Loucy (cell line): ENCODE measurements at regions not wholly inside any gene's neighbourhood (a gene's known extent, or its start where the extent isn't known, plus 50 kb on each side); places are given as distances from the start of the nearest gene placed in this dataset.

ENCODE experiments used
- EZH2phosphoT487 ChIP-seq: fragments of 200-600 bp; IDR thresholded peaks from 2 replicates; pipeline ENCODE4 v1.6.1; 2018; ENCODE audit warnings: antibody characterized with exemption, mild to moderate bottlenecking, moderate library complexity, borderline replicate concordance
- TF ChIP-seq, protein P1 (sequence below): fragments of 200-600 bp; sonication (generic); conservative IDR thresholded peaks from 2 replicates; pipeline ENCODE4 v1.5.1; 2014; ENCODE audit warnings: mild to moderate bottlenecking, antibody characterized with exemption, low read length

DNA sequence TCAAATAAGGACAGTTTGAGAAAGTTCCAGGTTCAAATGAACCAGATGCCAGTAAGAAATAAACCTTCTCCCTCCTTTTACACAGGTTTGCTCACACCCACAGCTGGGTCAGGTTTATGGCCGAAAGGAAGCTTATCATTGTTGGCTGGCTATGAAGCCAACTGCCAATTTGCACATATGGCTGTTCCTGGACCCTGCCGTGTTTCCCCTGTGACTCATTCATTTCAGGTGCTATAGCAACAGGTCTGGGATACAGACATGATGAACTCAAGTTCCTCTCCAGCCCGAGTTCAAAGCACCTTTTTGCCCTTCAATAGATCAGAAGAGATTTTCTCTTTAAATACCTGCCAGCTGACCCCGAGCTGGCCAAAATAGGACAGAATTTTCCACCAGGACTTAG, 134.4 kb upstream of the SMYD2 start:
- TF ChIP-seq, protein P1, sequence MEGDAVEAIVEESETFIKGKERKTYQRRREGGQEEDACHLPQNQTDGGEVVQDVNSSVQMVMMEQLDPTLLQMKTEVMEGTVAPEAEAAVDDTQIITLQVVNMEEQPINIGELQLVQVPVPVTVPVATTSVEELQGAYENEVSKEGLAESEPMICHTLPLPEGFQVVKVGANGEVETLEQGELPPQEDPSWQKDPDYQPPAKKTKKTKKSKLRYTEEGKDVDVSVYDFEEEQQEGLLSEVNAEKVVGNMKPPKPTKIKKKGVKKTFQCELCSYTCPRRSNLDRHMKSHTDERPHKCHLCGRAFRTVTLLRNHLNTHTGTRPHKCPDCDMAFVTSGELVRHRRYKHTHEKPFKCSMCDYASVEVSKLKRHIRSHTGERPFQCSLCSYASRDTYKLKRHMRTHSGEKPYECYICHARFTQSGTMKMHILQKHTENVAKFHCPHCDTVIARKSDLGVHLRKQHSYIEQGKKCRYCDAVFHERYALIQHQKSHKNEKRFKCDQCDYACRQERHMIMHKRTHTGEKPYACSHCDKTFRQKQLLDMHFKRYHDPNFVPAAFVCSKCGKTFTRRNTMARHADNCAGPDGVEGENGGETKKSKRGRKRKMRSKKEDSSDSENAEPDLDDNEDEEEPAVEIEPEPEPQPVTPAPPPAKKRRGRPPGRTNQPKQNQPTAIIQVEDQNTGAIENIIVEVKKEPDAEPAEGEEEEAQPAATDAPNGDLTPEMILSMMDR = no peak
- no peak for TF ChIP-seq EZH2phosphoT487
